Kidney (tissue), 13 donors: ENCODE measurements at regions not wholly inside any gene's neighbourhood (a gene's known extent, or its start where the extent isn't known, plus 50 kb on each side); places are given as distances from the start of the nearest gene placed in this dataset.

ENCODE experiments used
- DNase-seq, 5 donors: peaks; one replicate each; pipeline ENCODE4 v3.0.0-alpha.2; 2013 to 2020
- FAIRE-seq: peaks from 2 replicates; lab custom pipeline; 2012; peaks lifted over from hg19 to GRCh38; lab: Jason Lieb, UNC
- H3K27ac ChIP-seq, 2 donors: one replicate each; pipeline ENCODE4 v1.7.0; 2013; ENCODE audit warnings: low read depth in 2 of 2, low read length in 2 of 2, inconsistent platforms in 1 of 2
- H3K27me3 ChIP-seq: one replicate; pipeline ENCODE4 v1.7.1; 2013; ENCODE audit warnings: low read length, inconsistent platforms; ENCODE audit not compliant: control insufficient read depth, insufficient read depth
- H3K36me3 ChIP-seq, 3 donors: one replicate each; pipeline versions ENCODE4 v1.7.0 to v1.7.1; 2013; ENCODE audit warnings: low read length in 3 of 3, control low read depth in 1 of 3, inconsistent platforms in 1 of 3; ENCODE audit not compliant: insufficient read depth in 3 of 3, control insufficient read depth in 2 of 3
- H3K4me1 ChIP-seq, 3 donors: one replicate each; pipeline versions ENCODE4 v1.7.0 to v1.7.1; 2013; ENCODE audit warnings: low read length in 3 of 3, inconsistent platforms in 1 of 3, low read depth in 1 of 3; ENCODE audit not compliant: control insufficient read depth in 2 of 3, insufficient read depth in 2 of 3
- H3K4me3 ChIP-seq, 3 donors: one replicate each; pipeline versions ENCODE4 v1.7.0 to v1.8.1; 2013; ENCODE audit warnings: low read length in 3 of 3, control low read depth in 1 of 3, inconsistent platforms in 1 of 3
- H3K9ac ChIP-seq, 3 donors: one replicate each; pipeline versions ENCODE4 v1.7.0 to v1.7.1; 2013; ENCODE audit warnings: low read length in 3 of 3, control low read depth in 1 of 3, inconsistent platforms in 1 of 3
- H3K9me3 ChIP-seq, 3 donors: one replicate each; pipeline versions ENCODE4 v1.7.0 to v1.7.1; 2013; ENCODE audit warnings: low read length in 3 of 3, control low read depth in 1 of 3, inconsistent platforms in 1 of 3; ENCODE audit not compliant: control insufficient read depth in 2 of 3, insufficient read depth in 1 of 3
- intact Hi-C: fragments of 100-400 bp; cut with DNase I; formaldehyde crosslinking; loops from one replicate; pipeline ENCODE4 v1.11.1; 2022
- TF ChIP-seq, protein P1 (sequence below): IDR thresholded peaks from 3 replicates; pipeline ENCODE4 v1.5.1; 2012; ENCODE audit warnings: mild to moderate bottlenecking, moderate library complexity, borderline replicate concordance; ENCODE audit not compliant: insufficient read depth; ENCODE audit errors: extremely low read depth
- donor health status: control.
- donor health status: control.
- donor health status: control.
- donor health status: control.
- donor health status: control.
- donor health status: DM: yes; HTN: yes; CAD: no.
- donor health status: Normal renal cell carcinoma (clear cell type).

DNA sequence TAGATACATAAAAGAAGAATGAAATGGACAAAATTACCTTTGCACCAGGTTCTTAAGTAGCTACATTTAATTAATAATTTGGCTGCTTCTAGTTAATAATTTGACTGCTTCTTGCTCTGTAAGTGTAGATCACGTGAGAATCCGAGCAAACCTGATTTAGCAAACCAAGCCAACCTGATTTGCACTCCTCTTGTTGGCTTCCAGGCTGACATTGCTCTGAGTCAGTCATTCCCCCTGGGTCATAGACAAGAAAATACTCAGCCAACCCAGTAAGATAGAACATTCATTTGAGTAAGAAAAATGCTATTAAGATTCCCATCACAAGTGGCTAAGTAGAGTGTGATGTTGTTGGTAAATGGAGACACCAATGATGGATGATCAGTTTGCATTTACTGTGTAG lies 304.1 kb downstream of the C11orf87 start:
- Histone ChIP-seq H3K9me3 (no peaks in the 10 kb centered on the region), H3K27ac (no peak overlapping the region), H3K4me3 (no peak overlapping the region), H3K4me1 (no peaks in the 10 kb centered on the region), H3K36me3 (no peaks in the 10 kb centered on the region), H3K27me3 (no peaks in the 10 kb centered on the region), H3K9ac (no peak overlapping the region)
- FAIRE-seq (no peak), DNase-seq (no peak)
- intact Hi-C loops = no loop called here
- TF ChIP-seq, protein P1, sequence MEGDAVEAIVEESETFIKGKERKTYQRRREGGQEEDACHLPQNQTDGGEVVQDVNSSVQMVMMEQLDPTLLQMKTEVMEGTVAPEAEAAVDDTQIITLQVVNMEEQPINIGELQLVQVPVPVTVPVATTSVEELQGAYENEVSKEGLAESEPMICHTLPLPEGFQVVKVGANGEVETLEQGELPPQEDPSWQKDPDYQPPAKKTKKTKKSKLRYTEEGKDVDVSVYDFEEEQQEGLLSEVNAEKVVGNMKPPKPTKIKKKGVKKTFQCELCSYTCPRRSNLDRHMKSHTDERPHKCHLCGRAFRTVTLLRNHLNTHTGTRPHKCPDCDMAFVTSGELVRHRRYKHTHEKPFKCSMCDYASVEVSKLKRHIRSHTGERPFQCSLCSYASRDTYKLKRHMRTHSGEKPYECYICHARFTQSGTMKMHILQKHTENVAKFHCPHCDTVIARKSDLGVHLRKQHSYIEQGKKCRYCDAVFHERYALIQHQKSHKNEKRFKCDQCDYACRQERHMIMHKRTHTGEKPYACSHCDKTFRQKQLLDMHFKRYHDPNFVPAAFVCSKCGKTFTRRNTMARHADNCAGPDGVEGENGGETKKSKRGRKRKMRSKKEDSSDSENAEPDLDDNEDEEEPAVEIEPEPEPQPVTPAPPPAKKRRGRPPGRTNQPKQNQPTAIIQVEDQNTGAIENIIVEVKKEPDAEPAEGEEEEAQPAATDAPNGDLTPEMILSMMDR = no peak

DNA sequence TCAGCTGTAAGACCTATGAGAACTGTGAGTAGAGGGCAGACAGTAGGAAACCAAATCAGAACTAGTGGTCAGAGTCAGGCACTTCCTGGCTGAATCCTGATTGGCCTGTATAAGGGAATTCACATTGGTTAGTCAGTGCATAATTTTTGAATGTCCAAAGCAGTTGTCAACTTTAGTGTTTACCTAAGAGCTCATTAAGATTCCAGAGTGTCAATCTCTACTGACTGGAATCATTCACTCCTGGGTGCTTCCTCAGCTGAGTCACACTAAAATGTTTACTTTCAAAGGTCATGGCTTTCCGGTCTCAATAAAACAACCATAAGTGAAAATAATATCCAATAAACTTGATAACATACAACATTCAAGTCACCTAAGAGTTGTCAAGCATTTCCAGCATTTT lies 306.1 kb downstream of the C11orf87 start:
- intact Hi-C loops = no loop called here
- no peaks in the 10 kb centered on the region for H3K4me1 ChIP-seq
- no peak for FAIRE-seq
- no peak overlapping the region for H3K9ac ChIP-seq
- no peak for DNase-seq
- no peak overlapping the region for H3K4me3 ChIP-seq
- TF ChIP-seq, protein P1 = no peak
- H3K27me3 ChIP-seq = no peaks in the 10 kb centered on the region
- H3K9me3 ChIP-seq = no peaks in the 10 kb centered on the region
- no peaks in the 10 kb centered on the region for H3K36me3 ChIP-seq
- no peak overlapping the region for H3K27ac ChIP-seq

DNA sequence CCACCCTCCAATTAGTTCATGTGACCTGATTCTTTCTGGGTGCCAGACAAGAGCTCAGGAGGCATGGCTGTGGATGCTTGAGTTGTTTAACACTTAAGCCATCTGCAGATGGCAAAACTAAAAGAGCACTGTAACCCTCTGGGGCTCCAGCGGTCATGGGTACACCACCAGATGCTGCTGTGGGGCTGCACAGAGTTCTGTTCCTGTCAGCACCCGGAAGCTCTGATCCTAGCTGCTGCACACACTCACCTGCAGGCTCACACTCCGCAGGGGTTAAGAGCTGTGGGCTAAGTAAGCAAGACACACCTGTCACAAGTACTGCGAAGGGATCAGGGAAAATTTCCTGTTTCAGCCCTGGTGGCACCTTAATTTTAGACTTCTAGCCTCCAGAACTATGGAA lies 307.8 kb downstream of the C11orf87 start:
- Histone ChIP-seq H3K4me3 (no peak overlapping the region), H3K36me3 (no peaks in the 10 kb centered on the region), H3K4me1 (no peaks in the 10 kb centered on the region), H3K27me3 (no peaks in the 10 kb centered on the region), H3K27ac (no peak overlapping the region), H3K9ac (no peak overlapping the region), H3K9me3 (no peaks in the 10 kb centered on the region)
- no peak for DNase-seq
- intact Hi-C loops = no loop called here
- FAIRE-seq = no peak
- TF ChIP-seq, protein P1 = no peak

DNA sequence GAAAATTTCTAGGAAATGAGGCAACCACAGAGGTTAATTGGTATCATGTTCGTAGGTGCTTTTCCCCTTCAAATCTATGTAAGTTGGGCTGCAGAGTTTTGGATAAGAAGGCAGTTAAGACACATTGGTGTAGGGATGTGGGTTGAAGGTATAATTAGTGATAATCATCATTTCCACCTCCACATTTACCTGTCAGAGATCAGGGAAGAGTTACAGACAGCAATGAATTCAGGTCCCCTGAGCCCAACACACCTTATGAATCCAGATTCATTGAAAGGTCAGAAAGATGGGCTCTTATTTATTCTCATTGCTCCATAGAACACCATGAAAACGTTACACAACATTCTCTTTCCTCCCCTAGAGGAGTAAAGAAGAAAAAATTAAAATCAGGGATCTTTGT lies 308.7 kb downstream of the C11orf87 start:
- no peaks in the 10 kb centered on the region for H3K36me3 ChIP-seq
- no peaks in the 10 kb centered on the region for H3K9me3 ChIP-seq
- H3K27me3 ChIP-seq = no peaks in the 10 kb centered on the region
- H3K9ac ChIP-seq = no peak overlapping the region
- intact Hi-C loops = no loop called here
- no peak overlapping the region for H3K27ac ChIP-seq
- FAIRE-seq (no peak), DNase-seq (no peak)
- TF ChIP-seq, protein P1 = no peak
- H3K4me1 ChIP-seq = no peaks in the 10 kb centered on the region
- H3K4me3 ChIP-seq = no peak overlapping the region
